NCI-H526 (cell line): ENCODE measurements at regions not wholly inside any gene's neighbourhood (a gene's known extent, or its start where the extent isn't known, plus 50 kb on each side); places are given as distances from the start of the nearest gene placed in this dataset.
"Not testable (repeated sequence)": the region's sequence is repeated elsewhere in the genome, so short reads cannot be mapped to it uniquely, and the experiment has no call there.

Experiments
- DNase-seq, 2 experiments: peaks; one replicate each; lab custom pipeline; 2025; lab: John Stamatoyannopoulos, UW

- DNase-seq = no peak
Measured at GRCh38 chr2:239746559-239747246, 278.4 kb downstream of the NDUFA10 start.

- peak in 1 of 2 experiments; percentile 22 for DNase-seq
Measured at GRCh38 chr2:239745386-239746227, 279.5 kb downstream of the NDUFA10 start.

DNA sequence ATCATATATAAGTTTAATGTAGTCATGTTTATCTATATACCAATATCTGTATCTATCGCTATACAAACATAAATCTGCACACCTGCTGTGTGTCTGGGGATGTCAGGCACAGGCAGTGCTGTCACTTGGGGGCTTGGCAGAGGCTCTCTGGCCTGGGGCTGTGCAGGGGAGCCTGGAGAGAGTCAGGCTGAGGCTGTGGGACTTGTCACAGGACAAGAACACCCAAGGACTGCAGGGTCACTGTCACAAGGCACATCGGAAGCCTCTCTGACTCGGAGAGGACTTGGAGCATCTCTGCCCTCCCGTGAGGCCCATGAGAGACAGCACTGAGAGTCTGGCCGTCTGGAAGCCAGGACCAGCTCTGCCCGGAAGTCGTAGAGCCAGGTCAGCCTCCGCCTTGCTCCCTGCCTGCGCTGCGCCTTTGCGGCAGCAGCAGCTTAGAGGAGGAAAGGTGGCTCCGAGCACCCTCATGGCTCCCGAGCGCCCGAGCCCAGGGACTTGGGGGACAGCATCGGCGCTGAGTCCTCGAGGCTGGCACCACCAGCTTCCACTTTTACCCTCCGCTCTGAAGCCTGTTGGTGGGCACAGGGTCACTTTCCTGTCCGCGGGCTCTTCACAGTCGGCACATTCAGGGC, 280.3 kb downstream of the NDUFA10 start:
- no peak for DNase-seq

DNA sequence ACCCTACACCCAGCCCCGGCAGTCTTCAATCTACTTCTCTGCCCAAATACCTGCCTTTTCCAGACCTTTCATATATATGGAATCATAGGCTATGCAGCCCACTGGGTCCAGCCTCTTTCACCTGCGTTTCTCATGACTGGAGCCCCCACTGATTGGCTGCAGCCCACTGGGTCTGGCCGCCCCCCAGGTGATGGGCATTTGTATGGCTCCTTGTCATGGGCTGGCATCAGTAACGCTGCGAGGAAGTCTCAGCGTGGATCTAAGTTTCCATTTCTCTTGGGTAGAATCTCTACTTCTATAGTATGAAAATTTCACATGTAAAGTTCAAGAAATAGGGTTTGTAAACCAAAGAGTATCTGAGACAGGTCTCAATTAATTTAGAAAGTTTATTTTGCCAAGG, 281.9 kb downstream of the NDUFA10 start:
- no peak for DNase-seq

DNA sequence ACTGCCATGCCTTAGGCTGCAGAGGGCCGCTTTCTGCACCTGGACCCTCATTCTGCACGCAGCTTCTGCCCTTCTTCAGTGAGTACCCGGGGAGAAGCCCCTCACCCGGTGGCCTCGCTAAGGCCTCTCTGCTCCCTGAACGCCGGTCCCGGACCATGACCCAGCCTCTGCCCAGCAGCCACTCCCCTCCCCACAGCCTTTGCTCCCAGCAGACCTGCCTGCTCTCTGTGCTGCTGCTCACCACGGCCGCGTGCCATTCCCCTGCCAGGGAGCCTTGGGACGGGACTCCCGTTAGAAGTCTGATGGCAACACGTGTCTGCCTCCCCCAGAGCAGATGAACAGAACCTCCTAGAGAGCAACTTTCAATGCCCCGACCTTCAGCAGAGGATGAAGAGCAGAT, 282.8 kb downstream of the NDUFA10 start:
- no peak for DNase-seq

DNA sequence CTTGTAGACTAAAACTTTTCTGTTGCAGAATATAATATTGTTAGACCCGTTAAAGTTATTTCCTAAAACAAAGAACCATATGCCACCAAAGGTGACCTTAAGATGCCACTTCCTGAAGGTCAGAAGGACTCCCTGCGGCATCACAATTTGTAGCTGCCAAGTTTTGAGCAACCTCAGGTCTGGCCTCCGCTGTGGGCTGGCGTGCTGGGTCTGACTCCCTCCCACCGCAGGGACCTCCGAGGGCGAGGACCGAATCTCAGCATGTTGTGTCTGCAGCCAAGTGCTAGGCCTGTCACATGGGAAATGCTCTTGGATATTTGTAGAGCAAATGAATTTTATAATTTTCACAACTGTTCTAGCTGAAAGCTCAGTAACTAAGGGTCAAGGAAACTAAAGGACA, 285.9 kb downstream of the NDUFA10 start:
- no peak for DNase-seq

DNA sequence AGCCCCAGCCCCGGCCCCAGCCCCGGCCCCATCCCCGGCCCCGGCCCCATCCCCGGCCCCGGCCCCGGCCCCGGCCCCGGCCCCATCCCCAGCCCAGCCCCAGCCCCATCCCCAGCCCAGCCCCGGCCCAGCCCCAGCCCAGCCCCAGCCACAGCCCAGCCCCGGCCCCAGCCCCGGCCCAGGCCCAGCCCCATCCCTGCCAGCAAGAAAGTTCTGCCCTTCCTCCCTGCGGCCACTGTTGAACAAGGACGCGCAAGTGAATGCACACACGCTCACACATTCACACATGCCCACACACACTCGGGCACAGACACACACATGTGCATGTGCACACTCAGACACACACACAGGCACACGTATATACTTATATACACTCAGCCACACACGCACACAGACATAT, 287.0 kb downstream of the NDUFA10 start:
- DNase-seq = no peak

DNA sequence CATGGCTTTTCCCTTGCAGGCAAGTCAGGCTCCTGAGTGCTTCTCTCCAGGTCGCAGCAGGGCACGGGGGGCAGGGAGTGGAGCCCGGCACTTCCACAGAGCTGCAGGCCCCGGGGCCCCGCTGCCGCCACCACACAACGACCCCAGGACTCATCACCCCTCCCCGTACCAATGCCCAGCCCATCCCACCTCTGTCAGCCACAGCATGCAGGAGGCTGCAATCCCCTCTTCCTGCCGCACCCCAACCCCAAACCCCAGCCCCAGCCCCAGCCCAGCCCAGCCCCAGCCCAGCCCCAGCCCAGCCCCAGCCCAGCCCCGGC, 288.0 kb downstream of the NDUFA10 start:
- DNase-seq = no peak

DNA sequence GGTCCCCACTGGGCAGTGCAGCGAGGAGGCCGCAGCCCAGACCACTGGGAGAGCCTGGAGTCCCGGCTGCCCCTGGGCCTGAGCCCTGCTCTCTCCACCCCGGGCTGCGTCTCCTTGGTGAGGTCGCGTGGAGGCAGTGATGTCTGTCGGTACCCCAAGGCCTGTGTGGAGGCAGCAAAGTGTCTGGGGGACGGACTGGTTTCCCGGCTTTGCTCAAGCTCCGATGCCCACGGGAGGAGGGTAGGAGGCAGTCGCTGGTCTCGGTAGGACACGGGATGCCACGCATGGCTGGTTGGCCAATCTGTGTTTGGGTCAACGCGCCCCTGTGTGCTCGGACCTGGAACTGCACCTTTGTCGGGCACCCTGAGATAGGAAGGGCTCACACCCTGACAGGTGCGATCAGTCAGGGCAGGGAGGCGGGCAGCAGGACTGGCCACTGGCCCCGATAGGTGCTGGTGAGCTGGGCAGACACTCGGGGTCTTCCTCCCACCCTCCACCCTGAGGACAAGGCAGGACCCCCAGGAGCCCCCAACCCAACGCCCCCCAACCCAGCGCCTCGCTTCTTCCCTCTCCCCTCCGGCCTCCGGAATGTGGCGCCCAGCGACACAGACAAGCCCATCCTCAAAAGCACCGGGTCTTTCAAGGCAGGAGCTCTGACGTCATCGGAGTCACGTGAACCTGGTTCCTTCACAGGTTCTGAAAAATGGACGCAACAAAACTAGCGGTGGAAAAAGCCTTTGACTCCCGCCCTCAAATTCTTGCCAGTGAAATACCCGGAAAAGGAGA, 288.6 kb downstream of the NDUFA10 start:
- peak; percentile 66 to 93 for DNase-seq

DNA sequence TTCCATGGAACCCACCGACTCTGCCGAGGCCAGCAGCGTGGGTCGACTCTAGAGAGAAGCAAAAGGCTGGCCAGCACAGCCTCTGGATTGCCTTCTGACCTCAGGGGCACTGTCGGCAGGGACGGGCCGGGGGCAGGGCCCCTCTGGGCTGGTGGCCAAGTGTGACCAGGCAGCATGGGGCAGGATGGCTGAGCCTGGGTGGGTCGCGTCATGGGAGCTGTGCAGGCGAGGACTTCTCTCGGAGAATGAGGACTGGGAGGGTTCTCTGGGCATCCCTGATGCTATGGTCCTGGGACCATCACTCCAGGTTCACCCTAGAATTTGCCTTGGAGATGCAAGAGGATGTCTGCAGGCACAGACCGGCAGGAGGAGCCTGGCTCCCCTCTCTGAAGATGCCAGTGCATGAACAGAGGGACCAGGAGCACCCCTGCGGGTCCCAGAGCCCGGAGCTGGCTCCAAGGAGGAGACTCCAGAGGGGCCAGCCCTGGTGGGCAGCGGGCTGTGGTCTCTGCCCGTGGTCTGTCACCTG, 289.2 kb downstream of the NDUFA10 start:
- peak in 1 of 2 experiments; percentile 37 for DNase-seq

DNA sequence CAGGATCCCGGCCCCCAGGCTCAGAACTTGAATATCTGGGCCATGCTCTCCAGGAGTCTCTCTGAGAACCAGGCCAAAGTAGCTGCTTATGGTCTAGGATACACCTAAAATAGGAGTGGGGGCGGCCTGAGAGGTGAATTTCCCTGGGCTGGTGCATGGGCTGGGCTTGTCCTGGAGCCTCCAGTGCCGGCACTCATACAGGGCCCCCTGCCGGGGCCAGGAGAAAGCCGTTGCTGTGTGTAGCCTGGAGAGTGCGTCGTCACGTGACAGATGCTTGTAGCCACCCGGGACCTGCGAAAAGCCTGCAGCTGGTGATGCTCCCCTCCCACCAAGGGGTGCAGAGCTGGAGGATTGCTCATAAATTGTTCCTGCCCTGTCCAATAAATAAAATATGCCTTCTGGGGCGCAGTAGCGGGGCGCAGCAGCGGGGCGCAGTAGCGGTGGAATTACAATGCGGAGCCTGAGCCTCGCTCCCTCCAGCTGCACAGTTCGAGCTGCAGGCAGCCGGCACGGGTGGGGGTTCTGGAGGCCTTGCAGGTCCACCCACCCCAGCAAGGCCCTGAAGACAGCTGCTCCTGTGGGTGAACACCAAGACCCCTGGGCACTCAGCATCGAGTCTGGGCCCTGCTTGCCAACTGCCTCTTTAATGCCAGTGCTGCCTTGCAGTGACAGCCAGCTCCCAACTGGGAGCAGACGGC, 289.9 kb downstream of the NDUFA10 start:
- DNase-seq = peak; percentile 86 to 96

- DNase-seq = peak; percentile 32 to 77
Measured at GRCh38 chr2:239734436-239735005, 290.6 kb downstream of the NDUFA10 start.

DNA sequence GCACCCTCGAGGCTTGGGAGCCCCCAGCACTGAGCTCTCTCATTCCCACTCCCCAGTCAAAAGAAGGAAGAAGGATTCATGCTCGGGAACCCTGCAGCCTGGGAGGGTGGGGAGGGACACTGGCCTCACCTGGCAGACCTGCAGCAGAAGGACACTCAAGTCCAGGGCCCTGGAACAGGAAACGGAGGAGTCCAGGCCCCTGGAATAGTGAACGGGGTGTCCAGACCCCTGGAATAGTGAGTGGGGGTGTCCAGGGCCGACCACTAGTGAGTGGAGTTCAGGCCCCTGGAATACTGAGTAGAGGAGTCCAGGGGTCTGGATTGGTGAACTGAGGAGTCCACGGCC, 292.5 kb downstream of the NDUFA10 start:
- DNase-seq = no peak

DNA sequence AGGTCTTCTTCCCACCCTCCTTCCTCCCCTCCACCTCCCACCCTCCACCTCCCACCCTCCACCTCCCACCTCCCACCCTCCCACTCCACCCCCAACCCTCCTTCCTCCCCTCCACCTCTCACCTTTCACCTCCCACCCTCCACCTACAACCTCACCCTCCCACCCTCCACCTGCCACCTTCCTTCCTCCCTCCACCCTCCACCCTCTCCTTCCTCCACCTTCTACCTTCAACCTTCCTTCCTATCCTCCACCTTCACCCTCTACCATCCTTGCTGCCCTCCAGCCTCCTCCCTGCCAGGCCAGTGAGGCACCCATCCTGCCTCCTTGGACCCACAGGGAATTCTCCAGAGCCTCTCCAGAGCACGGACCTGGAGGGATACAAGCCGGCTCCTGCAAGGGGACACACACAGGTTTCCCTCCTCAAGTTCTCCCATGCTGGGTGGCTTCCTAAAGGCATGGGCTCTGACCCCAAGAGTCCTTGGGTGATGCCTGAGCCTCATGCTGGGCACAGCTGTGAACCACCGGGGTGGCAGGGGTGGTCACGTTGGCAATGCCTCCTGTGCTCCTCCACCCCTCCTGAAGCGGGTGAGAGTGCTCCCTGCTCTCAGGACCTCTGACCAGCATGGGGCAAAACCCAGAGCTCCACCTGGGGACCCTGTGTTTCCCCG, 293.0 kb downstream of the NDUFA10 start:
- no peak for DNase-seq

DNA sequence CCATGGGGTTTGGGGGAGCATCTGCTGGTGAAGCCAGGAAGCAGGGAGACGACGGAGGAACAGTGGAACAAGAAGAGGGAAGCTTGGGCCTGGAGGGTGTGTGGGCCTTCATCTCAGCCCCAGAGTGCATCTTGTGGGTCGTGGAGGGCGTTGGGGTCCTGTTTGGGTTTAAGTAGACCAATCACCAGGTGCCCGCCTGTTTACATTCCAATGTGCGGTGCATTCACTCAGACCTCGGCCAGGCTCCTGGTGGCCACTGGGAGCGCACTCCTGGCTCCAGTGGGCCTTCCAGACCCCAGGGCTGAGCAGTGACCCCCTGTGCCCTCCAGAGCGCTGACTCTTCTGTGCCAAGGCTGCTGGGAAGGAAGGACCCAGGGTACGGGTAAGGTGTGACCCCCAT, 293.7 kb downstream of the NDUFA10 start:
- peak in 1 of 2 experiments; percentile 27 for DNase-seq

DNA sequence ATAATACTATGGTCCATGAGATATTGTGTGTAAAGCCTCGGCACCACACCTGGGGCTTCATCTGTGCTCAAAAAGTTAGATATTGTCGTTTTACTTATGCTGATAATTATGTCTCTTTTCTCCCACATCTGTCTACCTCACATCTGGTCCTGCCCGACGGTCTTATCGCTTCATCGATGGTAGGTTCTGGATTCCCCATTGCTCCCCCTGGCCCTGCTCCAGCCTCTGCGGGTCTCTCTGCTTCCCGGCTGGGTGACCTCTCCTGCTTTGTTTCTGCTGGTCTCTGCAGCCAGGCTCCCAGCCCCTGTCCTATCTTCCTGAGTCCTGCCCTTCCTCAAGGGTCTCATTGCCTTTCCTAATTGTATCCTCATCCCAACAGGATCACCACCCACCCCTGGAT, 294.2 kb downstream of the NDUFA10 start:
- DNase-seq = no peak

GRCh38 chr2:239730567-239730882, 294.6 kb downstream of the NDUFA10 start:
- not testable (repeated sequence) for DNase-seq

DNA sequence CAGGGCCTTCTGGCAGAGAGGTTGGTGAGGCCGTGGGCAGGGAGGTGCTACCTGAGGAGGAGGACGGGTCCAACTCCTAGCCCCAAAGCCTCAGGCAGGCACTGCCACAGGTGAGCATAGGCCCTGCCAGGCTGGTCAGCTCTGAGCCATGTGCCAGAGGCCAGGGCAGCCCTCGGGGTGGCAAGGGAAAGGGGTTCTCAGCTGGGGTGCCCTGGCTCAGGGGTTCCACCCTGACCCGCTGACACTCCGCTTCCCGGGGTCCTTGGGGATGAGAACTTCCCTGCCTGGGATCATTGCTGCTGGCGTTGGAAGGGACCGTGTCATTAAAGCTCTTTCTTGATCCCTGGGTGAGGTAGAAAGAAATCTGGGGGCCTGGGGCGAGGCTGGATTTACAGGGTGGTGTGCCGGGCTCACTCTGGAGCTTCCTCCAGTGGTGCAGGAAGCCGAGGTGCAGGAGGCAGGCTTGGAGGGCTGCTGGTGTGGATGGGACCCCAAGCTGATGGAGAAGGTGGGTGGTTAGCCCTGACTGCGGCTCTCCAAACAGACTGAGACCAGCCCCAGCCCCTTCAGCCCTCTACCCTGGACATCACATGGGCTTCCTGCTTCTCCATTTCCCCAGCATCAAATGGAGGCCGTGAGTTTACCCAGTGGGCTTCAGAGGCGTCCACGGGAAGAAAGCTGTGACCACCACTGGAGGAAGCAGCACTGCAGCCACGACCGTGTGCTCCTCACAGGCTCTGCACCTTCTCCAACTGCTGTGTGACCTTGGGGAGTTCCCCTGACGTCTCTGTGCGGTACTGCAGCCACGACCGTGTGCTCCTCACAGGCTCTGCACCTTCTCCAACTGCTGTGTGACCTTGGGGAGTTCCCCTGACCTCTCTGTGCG, 295.2 kb downstream of the NDUFA10 start:
- no peak for DNase-seq

GRCh38 chr2:239729151-239729550, 296.0 kb downstream of the NDUFA10 start:
- no peak for DNase-seq

DNA sequence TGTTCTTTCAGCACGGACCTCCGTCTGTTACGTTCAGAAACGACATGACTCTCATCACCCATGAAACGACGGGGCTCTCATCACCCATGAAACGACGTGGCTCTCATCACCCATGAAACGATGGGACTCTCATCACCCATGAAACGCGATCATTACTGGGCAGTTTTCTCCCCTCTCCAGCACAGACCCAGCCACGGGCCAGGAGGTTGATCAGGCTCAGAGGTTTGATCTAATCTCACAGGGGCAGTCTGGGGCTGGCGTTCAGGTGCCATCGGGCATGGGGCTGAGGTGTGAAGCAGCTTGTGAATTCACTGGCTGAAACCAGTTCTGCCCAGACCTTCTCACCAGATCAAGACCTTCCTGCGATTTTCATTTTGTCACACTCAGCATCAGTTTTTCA, 296.4 kb downstream of the NDUFA10 start:
- no peak for DNase-seq
